ENCODE measurements at regions not wholly inside any gene's neighbourhood (a gene's known extent, or its start where the extent isn't known, plus 50 kb on each side); places are given as distances from the start of the nearest gene placed in this dataset.

DNA sequence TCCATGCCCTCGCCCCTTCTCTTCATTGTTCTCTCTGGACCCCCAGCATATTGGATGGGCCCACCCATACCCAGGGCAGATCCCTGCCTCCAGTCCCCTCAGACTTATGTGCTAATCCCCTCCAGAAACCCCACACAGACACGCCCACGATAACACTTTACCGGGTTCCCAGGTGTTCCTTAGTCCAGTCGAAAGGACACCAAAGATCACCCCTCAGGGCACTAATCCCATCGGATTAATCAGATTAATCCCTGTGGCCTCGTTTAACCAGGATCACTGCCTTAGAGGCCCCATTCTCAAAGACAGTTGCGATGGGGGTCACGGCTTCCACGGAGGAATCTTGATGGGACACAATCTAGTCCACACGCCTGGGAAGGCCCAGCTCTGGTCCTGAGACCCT, 80.8 kb downstream of the SHANK2 start:
- TF ChIP-seq, protein P1, sequence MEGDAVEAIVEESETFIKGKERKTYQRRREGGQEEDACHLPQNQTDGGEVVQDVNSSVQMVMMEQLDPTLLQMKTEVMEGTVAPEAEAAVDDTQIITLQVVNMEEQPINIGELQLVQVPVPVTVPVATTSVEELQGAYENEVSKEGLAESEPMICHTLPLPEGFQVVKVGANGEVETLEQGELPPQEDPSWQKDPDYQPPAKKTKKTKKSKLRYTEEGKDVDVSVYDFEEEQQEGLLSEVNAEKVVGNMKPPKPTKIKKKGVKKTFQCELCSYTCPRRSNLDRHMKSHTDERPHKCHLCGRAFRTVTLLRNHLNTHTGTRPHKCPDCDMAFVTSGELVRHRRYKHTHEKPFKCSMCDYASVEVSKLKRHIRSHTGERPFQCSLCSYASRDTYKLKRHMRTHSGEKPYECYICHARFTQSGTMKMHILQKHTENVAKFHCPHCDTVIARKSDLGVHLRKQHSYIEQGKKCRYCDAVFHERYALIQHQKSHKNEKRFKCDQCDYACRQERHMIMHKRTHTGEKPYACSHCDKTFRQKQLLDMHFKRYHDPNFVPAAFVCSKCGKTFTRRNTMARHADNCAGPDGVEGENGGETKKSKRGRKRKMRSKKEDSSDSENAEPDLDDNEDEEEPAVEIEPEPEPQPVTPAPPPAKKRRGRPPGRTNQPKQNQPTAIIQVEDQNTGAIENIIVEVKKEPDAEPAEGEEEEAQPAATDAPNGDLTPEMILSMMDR (IDR thresholded peaks at IDR 0.05): no peak
- TF ChIP-seq POLR2A (IDR thresholded peaks at IDR 0.05; ENCODE audit: low read depth): no peak
